ENCODE measurements at regions not wholly inside any gene's neighbourhood (a gene's known extent, or its start where the extent isn't known, plus 50 kb on each side); places are given as distances from the start of the nearest gene placed in this dataset.
"Not testable (repeated sequence)": the region's sequence is repeated elsewhere in the genome, so short reads cannot be mapped to it uniquely, and the experiment has no call there.

- DNase-seq = no peak
Observed at GRCh38 chr2:120638450-120638849, 97.2 kb upstream of the GLI2 start.

GRCh38 chr2:120641366-120641771 lies 94.3 kb upstream of the GLI2 start:
- DNase-seq = no peak

GRCh38 chr2:120642646-120643045 lies 93.0 kb upstream of the GLI2 start:
- DNase-seq = no peak

GRCh38 chr2:120646994-120647393 lies 88.7 kb upstream of the GLI2 start:
- no peak for DNase-seq

- DNase-seq = no peak
Observed at GRCh38 chr2:120647487-120647886, 88.2 kb upstream of the GLI2 start.

- not testable (repeated sequence) for DNase-seq
Observed at GRCh38 chr2:120649381-120649780, 86.3 kb upstream of the GLI2 start.

- no peak for DNase-seq
Observed at GRCh38 chr2:120650022-120650644, 85.5 kb upstream of the GLI2 start.

GRCh38 chr2:120651818-120652217 lies 83.8 kb upstream of the GLI2 start:
- DNase-seq = no peak

- DNase-seq = no peak
Observed at GRCh38 chr2:120653046-120653445, 82.6 kb upstream of the GLI2 start.

- DNase-seq = no peak
Observed at GRCh38 chr2:120653871-120654270, 81.8 kb upstream of the GLI2 start.

GRCh38 chr2:120654381-120655134 lies 81.1 kb upstream of the GLI2 start:
- no peak for DNase-seq

- no peak for DNase-seq
Observed at GRCh38 chr2:120656273-120656950, 79.3 kb upstream of the GLI2 start.

- DNase-seq = no peak
Observed at GRCh38 chr2:120658042-120658769, 77.5 kb upstream of the GLI2 start.

GRCh38 chr2:120658770-120659158 lies 76.9 kb upstream of the GLI2 start:
- DNase-seq = no peak

- no peak for DNase-seq
Observed at GRCh38 chr2:120659275-120659977, 76.2 kb upstream of the GLI2 start.

GRCh38 chr2:120660056-120660694 lies 75.5 kb upstream of the GLI2 start:
- no peak for DNase-seq

- DNase-seq = no peak
Observed at GRCh38 chr2:120660771-120661459, 74.8 kb upstream of the GLI2 start.

GRCh38 chr2:120661551-120661950 lies 74.1 kb upstream of the GLI2 start:
- peak; percentile 76 to 88 for DNase-seq

- no peak for DNase-seq
Observed at GRCh38 chr2:120662046-120662445, 73.6 kb upstream of the GLI2 start.

GRCh38 chr2:120662746-120663145 lies 72.9 kb upstream of the GLI2 start:
- no peak for DNase-seq

- DNase-seq = no peak
Observed at GRCh38 chr2:120666433-120666832, 69.2 kb upstream of the GLI2 start.

GRCh38 chr2:120667981-120668380 lies 67.7 kb upstream of the GLI2 start:
- no peak for DNase-seq
